Astrocyte of the spinal cord (primary cell): ENCODE measurements at regions not wholly inside any gene's neighbourhood (a gene's known extent, or its start where the extent isn't known, plus 50 kb on each side); places are given as distances from the start of the nearest gene placed in this dataset.

Source experiments
- DNase-seq: peaks from one replicate; pipeline ENCODE4 v3.0.0; 2011; ENCODE audit warnings: low read depth, low spot score
- H3K4me3 ChIP-seq: 2 replicates; pipeline ENCODE4 v1.5.1; 2011; ENCODE audit warnings: low read depth, mild to moderate bottlenecking, low read length, moderate library complexity
- CTCF ChIP-seq: IDR thresholded peaks from 2 replicates; pipeline ENCODE4 v1.5.1; 2012; ENCODE audit warnings: low read depth, mild to moderate bottlenecking, low read length, inconsistent platforms
- in situ Hi-C: cut with HindIII; loops from 2 replicates; pipeline ENCODE4 v1.10.0; 2017; ENCODE audit warnings: low sequenced_read_pairs

DNA sequence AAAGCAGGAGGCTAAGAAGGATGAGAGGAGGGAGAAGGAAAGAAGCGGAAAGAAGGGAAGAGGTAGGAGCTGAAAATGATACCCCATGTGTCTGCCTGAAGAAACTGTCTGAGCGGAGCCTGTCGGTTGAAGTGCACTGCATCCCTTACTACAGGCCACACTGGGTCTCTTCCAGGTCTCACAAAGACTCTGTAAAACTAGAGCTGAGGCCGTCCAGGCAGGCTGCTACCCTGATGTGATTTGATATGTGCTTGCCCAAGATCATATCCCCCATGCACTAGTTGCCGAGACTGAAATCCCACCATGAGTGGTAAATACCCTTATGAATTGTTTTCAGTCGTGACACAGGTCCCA lies 134.4 kb downstream of the MAIP1 start:
- in situ Hi-C loops: no loop called here
- DNase-seq: no peak
- H3K4me3 ChIP-seq: no peak overlapping the region
- TF ChIP-seq CTCF: no peak

DNA sequence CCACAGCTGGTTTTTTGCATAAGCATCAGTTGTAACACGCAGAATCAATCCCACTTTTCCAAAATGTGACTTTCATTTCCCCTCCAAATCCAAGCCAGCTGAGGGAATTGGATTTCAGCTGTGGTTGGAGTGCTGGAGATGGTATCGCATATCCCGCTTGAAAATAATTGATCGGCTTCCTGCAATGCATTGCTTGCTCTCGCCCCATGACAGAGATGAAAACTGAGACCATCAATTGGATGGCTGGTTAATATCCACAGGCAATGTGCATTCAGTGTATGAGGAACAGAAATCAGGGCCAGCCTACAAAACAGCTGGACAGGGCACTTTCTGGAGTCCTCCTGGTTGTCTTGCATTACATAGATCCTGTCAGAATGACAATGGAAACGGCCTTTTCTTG lies 135.3 kb downstream of the MAIP1 start:
- in situ Hi-C loops: no loop called here
- DNase-seq: no peak
- no peak overlapping the region for H3K4me3 ChIP-seq
- TF ChIP-seq CTCF: no peak

DNA sequence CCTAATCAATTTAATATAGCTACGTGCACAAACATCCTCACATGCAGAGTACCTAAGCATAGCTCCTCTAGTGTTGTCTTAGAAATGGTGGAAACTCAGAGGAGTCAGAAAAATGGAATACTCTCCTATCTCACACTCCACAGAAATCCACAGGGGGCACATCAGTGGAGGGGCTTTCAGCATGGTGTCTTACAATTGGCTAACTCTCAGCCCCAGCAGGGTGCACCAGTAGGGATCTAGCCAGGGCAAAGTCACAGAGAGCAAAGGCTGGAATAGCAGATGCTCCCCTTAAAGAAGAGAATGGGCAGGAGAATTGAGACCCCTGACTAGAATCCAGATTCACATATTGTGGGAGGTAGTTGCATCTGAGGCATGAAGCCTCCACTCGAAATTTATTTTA lies 135.7 kb downstream of the MAIP1 start:
- in situ Hi-C loops: no loop called here
- no peak for DNase-seq
- H3K4me3 ChIP-seq: no peak overlapping the region
- TF ChIP-seq CTCF: no peak

DNA sequence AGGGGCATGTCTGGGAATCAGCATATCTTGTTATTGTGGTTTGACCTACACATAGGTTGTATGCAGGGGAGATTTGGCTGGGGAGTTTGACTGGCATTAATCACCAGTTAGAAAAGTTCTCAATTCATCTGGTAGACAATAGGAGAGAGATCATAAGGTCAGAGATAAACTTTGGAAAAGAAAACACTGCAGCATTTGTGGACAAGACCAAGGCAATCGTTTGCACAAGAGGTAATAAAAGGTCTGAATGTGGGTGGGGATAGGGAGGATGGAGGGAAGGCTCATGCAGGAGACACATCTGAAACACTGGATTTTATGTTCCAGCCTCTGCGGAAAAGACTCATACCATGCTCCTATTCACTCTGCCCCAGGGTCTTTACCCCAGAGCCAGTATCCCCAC lies 136.9 kb downstream of the MAIP1 start:
- no peak for TF ChIP-seq CTCF
- in situ Hi-C loops: no loop called here
- DNase-seq: no peak
- H3K4me3 ChIP-seq: no peak overlapping the region

DNA sequence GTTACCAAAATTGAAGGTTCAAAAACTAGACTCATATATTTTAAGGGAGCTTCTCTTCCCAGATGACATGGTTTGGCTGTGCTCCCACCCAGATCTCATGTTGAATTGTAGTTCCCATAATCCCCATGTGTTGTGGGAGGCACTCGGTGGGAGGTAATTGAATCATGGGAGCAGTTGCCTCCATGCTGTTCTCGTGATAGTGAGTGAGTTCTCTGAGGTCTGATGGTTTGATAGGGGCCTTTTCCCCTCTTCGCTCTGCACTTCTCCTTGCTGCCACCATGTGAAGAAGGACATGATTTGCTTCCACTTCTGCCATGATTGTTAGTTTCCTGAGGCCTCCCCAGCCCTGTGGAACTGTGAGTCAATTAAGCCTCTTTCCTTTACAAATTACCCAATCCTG lies 140.1 kb downstream of the MAIP1 start:
- H3K4me3 ChIP-seq: no peak overlapping the region
- no peak for TF ChIP-seq CTCF
- in situ Hi-C loops: no loop called here
- no peak for DNase-seq

- TF ChIP-seq CTCF: no peak
- in situ Hi-C loops: no loop called here
- DNase-seq: no peak
- H3K4me3 ChIP-seq: no peak overlapping the region
Observed at GRCh38 chr2:200099256-200099655, 143.9 kb downstream of the MAIP1 start.

- no peak for DNase-seq
- no peak overlapping the region for H3K4me3 ChIP-seq
- in situ Hi-C loops: no loop called here
- TF ChIP-seq CTCF: no peak
Observed at GRCh38 chr2:200100027-200100426, 144.6 kb downstream of the MAIP1 start.
